ENCODE measurements at regions not wholly inside any gene's neighbourhood (a gene's known extent, or its start where the extent isn't known, plus 50 kb on each side); places are given as distances from the start of the nearest gene placed in this dataset.

GRCh38 chr14:30077946-30078345 is 150.3 kb upstream of the PRKD1 start:
- Histone ChIP-seq H3K9me3 (replicated peaks; ENCODE audit: control insufficient read depth, insufficient read depth, low read length) (no peaks in the 10 kb centered on the region; the same call in 2 of the 3 replicates), H3K4me2 (ENCODE audit: control insufficient read depth, insufficient read depth) (no peak overlapping the region), H3K4me1 (ENCODE audit: control insufficient read depth, insufficient read depth, low read length) (no peaks in the 10 kb centered on the region), H3K27me3 (replicated peaks in 1 of 2; ENCODE audit: control insufficient read depth in 2 of 2, insufficient read depth in 2 of 2, low read length in 1 of 2) (no peaks in the 10 kb centered on the region), H3K36me3 (ENCODE audit: control insufficient read depth in 2 of 2, insufficient read depth in 2 of 2, low read length in 1 of 2) (no peaks in the 10 kb centered on the region), H3K4me3 (no peak overlapping the region), H3K9ac (ENCODE audit: control insufficient read depth, insufficient read depth, low read length) (no peak overlapping the region), H3K27ac (ENCODE audit: control insufficient read depth, insufficient read depth) (no peak overlapping the region), H3K79me2 (ENCODE audit: control insufficient read depth, insufficient read depth, low read length) (no peaks in the 10 kb centered on the region), H4K20me1 (ENCODE audit: control insufficient read depth, insufficient read depth) (no peaks in the 10 kb centered on the region), H2AFZ (ENCODE audit: control insufficient read depth, low read depth, low read length) (no peak overlapping the region)
- ChIA-PET CTCF (no interaction called here), POLR2A (no interaction called here), RAD21 (ENCODE audit: unreplicated experiment) (no interaction called here), SMC1A (ENCODE audit: uncharacterized antibody, unreplicated experiment) (no interaction called here)
- no TSS peak for BruUV-seq (replicated peaks)
- intact Hi-C loops (cut with micrococcal nuclease; ENCODE audit: unreplicated experiment) (no loop called here), in situ Hi-C loops (cut with MboI) (no loop called here)
- WGBS (ENCODE audit: insufficient coverage, insufficient replicate concordance, low lambda C conversion rate, missing lambda C conversion rate), result 2% methylated on average over 2 of the region's 2 CpGs
- TF ChIP-seq SP1 (IDR thresholded peaks at IDR 0.05; ENCODE audit: low read depth, low read length) (no peak), PAX8 (IDR thresholded peaks at IDR 0.05) (no peak), RBBP5 (conservative IDR thresholded peaks at IDR 0.05) (no peak), EP300 (IDR thresholded peaks at IDR 0.05; ENCODE audit: borderline replicate concordance in 1 of 2, control insufficient read depth in 1 of 2, low read depth in 2 of 2, low read length in 2 of 2) (no peak), MTA2 (IDR thresholded peaks at IDR 0.05; ENCODE audit: low read depth) (no peak)
- DNase-seq (ENCODE audit: low read depth, low spot score) (no peak), ATAC-seq (no peak), FAIRE-seq (no peak)

GRCh38 chr14:30078811-30079402 is 151.3 kb upstream of the PRKD1 start:
- no peak for TF ChIP-seq ZNF384 (IDR thresholded peaks at IDR 0.05; ENCODE audit: borderline replicate concordance, low read depth, low read length)
- TF ChIP-seq EZH2 (IDR thresholded peaks at IDR 0.05; ENCODE audit: borderline replicate concordance, control insufficient read depth, low read depth, low read length), result no peak
- no peak for TF ChIP-seq BRCA1 (IDR thresholded peaks at IDR 0.05; ENCODE audit: low read depth, low read length)
- TF ChIP-seq POU2F2 (IDR thresholded peaks at IDR 0.05; ENCODE audit: borderline replicate concordance, low read depth, low read length), result no peak
- TF ChIP-seq MAX (IDR thresholded peaks at IDR 0.05; ENCODE audit: low read depth, low read length), result no peak
- no peak for TF ChIP-seq ZNF24 (IDR thresholded peaks at IDR 0.05)
- no peak for TF ChIP-seq PAX8 (IDR thresholded peaks at IDR 0.05)
- in situ Hi-C loops (cut with MboI), result no loop called here
- DNase-seq (ENCODE audit: low read depth, low spot score) (no peak), FAIRE-seq (no peak), ATAC-seq (no peak)
- H3K79me2 ChIP-seq (ENCODE audit: control insufficient read depth, insufficient read depth, low read length), result no peaks in the 10 kb centered on the region
- no peak overlapping the region for H2AFZ ChIP-seq (ENCODE audit: control insufficient read depth, low read depth, low read length)
- intact Hi-C loops (cut with micrococcal nuclease; ENCODE audit: unreplicated experiment), result no loop called here
- H3K9me3 ChIP-seq (replicated peaks; ENCODE audit: control insufficient read depth, insufficient read depth, low read length), result no peaks in the 10 kb centered on the region
- H3K4me1 ChIP-seq (ENCODE audit: control insufficient read depth, insufficient read depth, low read length), result no peaks in the 10 kb centered on the region
- CTCF ChIA-PET, result interaction anchor here (0.6 kb wide), 1 partner anchor 147 kb away, joined by 4 read pairs; no protein-coding TSS in a partner anchor
- SMC1A ChIA-PET (ENCODE audit: uncharacterized antibody, unreplicated experiment), result no interaction called here
- RAD21 ChIA-PET (ENCODE audit: unreplicated experiment), result no interaction called here
- no peaks in the 10 kb centered on the region for H3K36me3 ChIP-seq (ENCODE audit: control insufficient read depth in 2 of 2, insufficient read depth in 2 of 2, low read length in 1 of 2)
- H3K4me2 ChIP-seq (ENCODE audit: control insufficient read depth, insufficient read depth), result no peak overlapping the region
- no peak overlapping the region for H3K4me3 ChIP-seq
- H3K27me3 ChIP-seq (replicated peaks in 1 of 2; ENCODE audit: control insufficient read depth in 2 of 2, insufficient read depth in 2 of 2, low read length in 1 of 2), result no peaks in the 10 kb centered on the region
- 13% methylated on average over 8 of the region's 8 CpGs for WGBS (ENCODE audit: insufficient coverage, insufficient replicate concordance, low lambda C conversion rate, missing lambda C conversion rate)
- no TSS peak for BruUV-seq (replicated peaks)
- H4K20me1 ChIP-seq (ENCODE audit: control insufficient read depth, insufficient read depth), result no peaks in the 10 kb centered on the region
- POLR2A ChIA-PET, result no interaction called here
- H3K27ac ChIP-seq (ENCODE audit: control insufficient read depth, insufficient read depth), result no peak overlapping the region
- no peak overlapping the region for H3K9ac ChIP-seq (ENCODE audit: control insufficient read depth, insufficient read depth, low read length)

Data from GM12878 (cell line).